Peyer's patch (tissue), 4 donors: ENCODE measurements at regions not wholly inside any gene's neighbourhood (a gene's known extent, or its start where the extent isn't known, plus 50 kb on each side); places are given as distances from the start of the nearest gene placed in this dataset.

Experiments used
- POLR2A ChIP-seq, 2 donors: fragments of 450-650 bp; IDR thresholded peaks; one replicate each; pipeline ENCODE4 v1.5.1; 2017; ENCODE audit warnings: antibody characterized with exemption in 2 of 2, mild to moderate bottlenecking in 2 of 2, moderate library complexity in 2 of 2
- TF ChIP-seq, protein P1 (sequence below), 6 experiments: fragments of 450-650 bp in 4 of 6; fragments of 200-600 bp in 2 of 6; sonication (generic) in 1 of 6; IDR thresholded peaks; one replicate each; pipeline ENCODE4 v1.5.1; 2017 to 2019; ENCODE audit warnings: antibody characterized with exemption in 6 of 6, mild to moderate bottlenecking in 3 of 6, moderate library complexity in 1 of 6

DNA sequence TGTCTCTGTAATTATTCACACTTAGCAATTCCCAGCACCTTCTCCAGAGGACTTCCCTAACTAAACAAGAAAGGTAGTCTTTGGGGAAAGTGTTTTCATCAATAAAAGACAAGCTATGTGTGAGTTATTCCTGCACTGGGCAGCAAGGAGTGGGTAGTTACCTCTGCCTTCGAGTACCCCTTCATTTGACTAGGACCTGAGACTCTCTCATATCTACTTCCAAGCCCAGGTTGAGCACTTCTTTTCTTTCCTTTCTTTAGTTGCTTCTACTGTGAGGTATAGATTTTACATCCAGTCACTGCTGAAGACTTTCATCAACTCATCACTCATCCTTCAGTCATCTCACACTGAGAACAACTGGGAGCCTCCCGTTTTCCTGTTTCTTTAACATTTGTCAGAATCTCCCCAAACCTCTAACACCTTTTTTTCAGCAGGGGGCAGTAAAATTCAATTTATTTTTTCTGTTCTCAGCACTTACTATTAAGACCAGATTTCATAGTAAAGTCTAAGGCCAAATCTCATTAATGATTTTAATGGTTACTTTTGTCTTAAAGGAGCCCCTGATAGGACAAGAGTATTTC lies 80.1 kb upstream of the PRSS1 start:
- TF ChIP-seq POLR2A (IDR thresholded peaks at IDR 0.05) = no peak
- TF ChIP-seq, protein P1, sequence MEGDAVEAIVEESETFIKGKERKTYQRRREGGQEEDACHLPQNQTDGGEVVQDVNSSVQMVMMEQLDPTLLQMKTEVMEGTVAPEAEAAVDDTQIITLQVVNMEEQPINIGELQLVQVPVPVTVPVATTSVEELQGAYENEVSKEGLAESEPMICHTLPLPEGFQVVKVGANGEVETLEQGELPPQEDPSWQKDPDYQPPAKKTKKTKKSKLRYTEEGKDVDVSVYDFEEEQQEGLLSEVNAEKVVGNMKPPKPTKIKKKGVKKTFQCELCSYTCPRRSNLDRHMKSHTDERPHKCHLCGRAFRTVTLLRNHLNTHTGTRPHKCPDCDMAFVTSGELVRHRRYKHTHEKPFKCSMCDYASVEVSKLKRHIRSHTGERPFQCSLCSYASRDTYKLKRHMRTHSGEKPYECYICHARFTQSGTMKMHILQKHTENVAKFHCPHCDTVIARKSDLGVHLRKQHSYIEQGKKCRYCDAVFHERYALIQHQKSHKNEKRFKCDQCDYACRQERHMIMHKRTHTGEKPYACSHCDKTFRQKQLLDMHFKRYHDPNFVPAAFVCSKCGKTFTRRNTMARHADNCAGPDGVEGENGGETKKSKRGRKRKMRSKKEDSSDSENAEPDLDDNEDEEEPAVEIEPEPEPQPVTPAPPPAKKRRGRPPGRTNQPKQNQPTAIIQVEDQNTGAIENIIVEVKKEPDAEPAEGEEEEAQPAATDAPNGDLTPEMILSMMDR (IDR thresholded peaks at IDR 0.05) = peak; percentile 26 to 58 (median 36)
